Glutamatergic neuron (in vitro differentiated cells): ENCODE measurements at regions not wholly inside any gene's neighbourhood (a gene's known extent, or its start where the extent isn't known, plus 50 kb on each side); places are given as distances from the start of the nearest gene placed in this dataset.

Source experiments
- DNase-seq: peaks from one replicate; pipeline ENCODE4 v3.0.0; 2022
- H3K27ac Mint-ChIP-seq: one replicate; pipeline ENCODE4 v1.8.0; 2020; ENCODE audit warnings: mild to moderate bottlenecking, mixed read lengths, inconsistent platforms; ENCODE audit not compliant: unreplicated experiment
- H3K27me3 Mint-ChIP-seq: one replicate; pipeline ENCODE4 v1.8.0; 2020; ENCODE audit warnings: mild to moderate bottlenecking, moderate library complexity, mixed read lengths, inconsistent platforms; ENCODE audit not compliant: unreplicated experiment
- H3K36me3 Mint-ChIP-seq: one replicate; pipeline ENCODE4 v1.8.0; 2020; ENCODE audit warnings: mild to moderate bottlenecking, mixed read lengths, inconsistent platforms; ENCODE audit not compliant: unreplicated experiment
- H3K4me1 Mint-ChIP-seq: one replicate; pipeline ENCODE4 v1.8.0; 2020; ENCODE audit warnings: mild to moderate bottlenecking, low read depth, mixed read lengths, inconsistent platforms; ENCODE audit not compliant: unreplicated experiment
- H3K4me3 Mint-ChIP-seq: one replicate; pipeline ENCODE4 v1.8.0; 2020; ENCODE audit warnings: mild to moderate bottlenecking, mixed read lengths, inconsistent platforms; ENCODE audit not compliant: unreplicated experiment
- H3K9me3 Mint-ChIP-seq: one replicate; pipeline ENCODE4 v1.8.0; 2020; ENCODE audit warnings: mild to moderate bottlenecking, moderate library complexity, mixed read lengths, inconsistent platforms; ENCODE audit not compliant: unreplicated experiment
- TF ChIP-seq, protein P1 (sequence below): fragments of 200-600 bp; sonication (generic); IDR thresholded peaks from one replicate; pipeline ENCODE4 v1.5.0; 2021; ENCODE audit not compliant: partially characterized antibody, unreplicated experiment

DNA sequence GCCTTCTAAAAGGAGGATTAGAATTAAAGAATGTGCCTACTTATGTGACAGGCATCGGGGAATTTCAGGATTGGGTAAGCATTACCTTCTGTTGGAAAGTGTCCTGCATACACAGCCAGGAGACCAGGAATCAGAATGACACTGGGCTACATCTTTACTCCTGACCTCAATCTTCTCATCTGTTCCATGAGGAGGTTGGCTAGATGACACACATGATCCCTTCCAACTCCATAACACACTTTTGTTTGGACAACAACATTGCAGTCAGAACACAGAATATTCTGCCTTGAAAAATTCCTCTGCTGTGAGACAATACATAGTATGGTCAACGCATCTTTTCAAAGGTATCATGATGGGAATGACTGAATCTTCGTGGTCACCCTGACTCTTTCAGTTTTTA lies 1281.2 kb upstream of the SORCS1 start:
- Mint-ChIP-seq H3K4me1 (no peaks in the 10 kb centered on the region), H3K36me3 (no peaks in the 10 kb centered on the region), H3K27me3 (peaks cover 1% of the 10 kb centered on the region), H3K9me3 (no peaks in the 10 kb centered on the region), H3K27ac (no peak overlapping the region), H3K4me3 (no peak overlapping the region)
- TF ChIP-seq, protein P1, sequence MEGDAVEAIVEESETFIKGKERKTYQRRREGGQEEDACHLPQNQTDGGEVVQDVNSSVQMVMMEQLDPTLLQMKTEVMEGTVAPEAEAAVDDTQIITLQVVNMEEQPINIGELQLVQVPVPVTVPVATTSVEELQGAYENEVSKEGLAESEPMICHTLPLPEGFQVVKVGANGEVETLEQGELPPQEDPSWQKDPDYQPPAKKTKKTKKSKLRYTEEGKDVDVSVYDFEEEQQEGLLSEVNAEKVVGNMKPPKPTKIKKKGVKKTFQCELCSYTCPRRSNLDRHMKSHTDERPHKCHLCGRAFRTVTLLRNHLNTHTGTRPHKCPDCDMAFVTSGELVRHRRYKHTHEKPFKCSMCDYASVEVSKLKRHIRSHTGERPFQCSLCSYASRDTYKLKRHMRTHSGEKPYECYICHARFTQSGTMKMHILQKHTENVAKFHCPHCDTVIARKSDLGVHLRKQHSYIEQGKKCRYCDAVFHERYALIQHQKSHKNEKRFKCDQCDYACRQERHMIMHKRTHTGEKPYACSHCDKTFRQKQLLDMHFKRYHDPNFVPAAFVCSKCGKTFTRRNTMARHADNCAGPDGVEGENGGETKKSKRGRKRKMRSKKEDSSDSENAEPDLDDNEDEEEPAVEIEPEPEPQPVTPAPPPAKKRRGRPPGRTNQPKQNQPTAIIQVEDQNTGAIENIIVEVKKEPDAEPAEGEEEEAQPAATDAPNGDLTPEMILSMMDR, result no peak
- no peak for DNase-seq

- Mint-ChIP-seq H3K27ac (no peak overlapping the region), H3K9me3 (no peaks in the 10 kb centered on the region)
- TF ChIP-seq, protein P1, result no peak
Measured at GRCh38 chr10:108443636-108444035, 1279.1 kb upstream of the SORCS1 start.

GRCh38 chr10:108439397-108439796 lies 1274.9 kb upstream of the SORCS1 start:
- DNase-seq, result no peak
- Mint-ChIP-seq H3K9me3 (no peaks in the 10 kb centered on the region), H3K4me1 (no peaks in the 10 kb centered on the region), H3K4me3 (no peak overlapping the region), H3K36me3 (no peaks in the 10 kb centered on the region), H3K27ac (no peak overlapping the region), H3K27me3 (no peaks in the 10 kb centered on the region)
- TF ChIP-seq, protein P1, result no peak

More at GRCh38 chr10:108443636-108444035, 1279.1 kb upstream of the SORCS1 start:
- Mint-ChIP-seq H3K4me1 (no peaks in the 10 kb centered on the region), H3K4me3 (no peak overlapping the region), H3K27me3 (peaks cover 1% of the 10 kb centered on the region), H3K36me3 (no peaks in the 10 kb centered on the region)
- DNase-seq, result no peak

GRCh38 chr10:108436096-108436495 lies 1271.6 kb upstream of the SORCS1 start:
- H3K9me3 Mint-ChIP-seq, result no peaks in the 10 kb centered on the region
- H3K36me3 Mint-ChIP-seq, result no peaks in the 10 kb centered on the region
- H3K27ac Mint-ChIP-seq, result no peak overlapping the region
- H3K4me1 Mint-ChIP-seq, result no peaks in the 10 kb centered on the region
- DNase-seq, result no peak
- H3K4me3 Mint-ChIP-seq, result no peak overlapping the region
- TF ChIP-seq, protein P1, result no peak
- H3K27me3 Mint-ChIP-seq, result no peaks in the 10 kb centered on the region

DNA sequence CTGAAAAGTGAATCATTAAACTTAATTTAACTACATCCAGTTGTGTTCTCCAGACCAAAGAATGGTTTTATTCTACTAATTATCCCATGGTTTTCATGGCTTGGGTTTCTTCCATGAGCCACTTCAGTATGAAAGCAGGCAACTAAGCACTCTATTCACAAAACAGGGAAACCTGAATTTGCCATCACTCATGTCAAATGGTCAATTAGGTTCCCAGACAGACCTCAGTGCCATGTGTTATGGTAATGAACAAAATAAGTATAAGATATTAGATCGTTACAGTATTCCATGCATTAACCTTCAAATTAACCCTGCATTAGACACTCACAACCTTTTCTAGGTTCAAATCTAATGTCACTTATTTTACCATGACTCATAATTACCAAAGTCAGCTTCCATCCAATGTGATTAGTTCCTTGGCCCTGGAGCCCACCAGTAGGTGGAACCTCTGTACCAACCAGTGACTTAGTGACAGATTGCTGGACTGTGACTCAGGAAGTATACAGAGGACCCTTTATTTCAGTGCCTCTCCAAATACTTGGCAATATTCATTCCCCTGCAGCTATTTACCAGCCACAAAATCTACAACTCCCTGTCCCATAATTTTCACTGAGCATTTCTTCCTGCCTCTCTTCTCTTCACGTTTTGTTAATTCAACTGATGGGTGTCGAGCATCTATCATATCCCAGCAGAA lies 1270.2 kb upstream of the SORCS1 start:
- Mint-ChIP-seq H3K4me1 (no peaks in the 10 kb centered on the region), H3K4me3 (no peak overlapping the region), H3K27me3 (no peaks in the 10 kb centered on the region), H3K36me3 (no peaks in the 10 kb centered on the region), H3K27ac (no peak overlapping the region), H3K9me3 (no peaks in the 10 kb centered on the region)
- TF ChIP-seq, protein P1, result no peak
- DNase-seq, result no peak
